A549 (cell line): ENCODE measurements at regions not wholly inside any gene's neighbourhood (a gene's known extent, or its start where the extent isn't known, plus 50 kb on each side); places are given as distances from the start of the nearest gene placed in this dataset.

ENCODE experiments used
- CEBPB ChIP-seq, 2 experiments: fragments of >200 bp in 1 of 2; sonication (Bioruptor Twin) in 1 of 2; formaldehyde crosslinking in 1 of 2; IDR thresholded peaks; 2 replicates each; pipeline ENCODE4 v1.6.1; 2012 to 2016
- TF ChIP-seq, protein P1 (sequence below): fragments of >200 bp; sonication (Bioruptor Twin); formaldehyde crosslinking; IDR thresholded peaks from 3 replicates; pipeline ENCODE4 v1.5.1; 2016

DNA sequence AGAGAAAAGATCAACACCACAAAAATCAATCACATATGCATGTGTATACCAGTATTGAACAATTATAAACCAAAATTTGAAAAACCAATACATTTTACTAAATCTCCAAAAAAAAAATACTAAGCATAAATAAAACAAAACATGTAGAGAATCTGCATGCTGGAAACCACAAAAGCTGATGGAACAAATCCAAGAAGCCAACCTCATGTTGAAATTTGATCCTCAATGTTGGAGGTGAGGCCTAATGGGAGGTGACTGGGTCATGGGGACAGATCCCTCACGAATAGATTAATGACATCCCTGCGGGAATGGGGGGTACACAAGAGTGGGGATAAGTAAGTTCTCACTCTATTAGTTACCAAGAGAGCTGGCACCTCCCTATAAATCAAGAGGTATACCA lies 82.5 kb downstream of the OAT start:
- no peak for TF ChIP-seq CEBPB (IDR thresholded peaks at IDR 0.05)
- TF ChIP-seq, protein P1, sequence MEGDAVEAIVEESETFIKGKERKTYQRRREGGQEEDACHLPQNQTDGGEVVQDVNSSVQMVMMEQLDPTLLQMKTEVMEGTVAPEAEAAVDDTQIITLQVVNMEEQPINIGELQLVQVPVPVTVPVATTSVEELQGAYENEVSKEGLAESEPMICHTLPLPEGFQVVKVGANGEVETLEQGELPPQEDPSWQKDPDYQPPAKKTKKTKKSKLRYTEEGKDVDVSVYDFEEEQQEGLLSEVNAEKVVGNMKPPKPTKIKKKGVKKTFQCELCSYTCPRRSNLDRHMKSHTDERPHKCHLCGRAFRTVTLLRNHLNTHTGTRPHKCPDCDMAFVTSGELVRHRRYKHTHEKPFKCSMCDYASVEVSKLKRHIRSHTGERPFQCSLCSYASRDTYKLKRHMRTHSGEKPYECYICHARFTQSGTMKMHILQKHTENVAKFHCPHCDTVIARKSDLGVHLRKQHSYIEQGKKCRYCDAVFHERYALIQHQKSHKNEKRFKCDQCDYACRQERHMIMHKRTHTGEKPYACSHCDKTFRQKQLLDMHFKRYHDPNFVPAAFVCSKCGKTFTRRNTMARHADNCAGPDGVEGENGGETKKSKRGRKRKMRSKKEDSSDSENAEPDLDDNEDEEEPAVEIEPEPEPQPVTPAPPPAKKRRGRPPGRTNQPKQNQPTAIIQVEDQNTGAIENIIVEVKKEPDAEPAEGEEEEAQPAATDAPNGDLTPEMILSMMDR, result no peak
